Ishikawa (cell line): ENCODE measurements at regions not wholly inside any gene's neighbourhood (a gene's known extent, or its start where the extent isn't known, plus 50 kb on each side); places are given as distances from the start of the nearest gene placed in this dataset.

Experiments
- EP300 ChIP-seq: IDR thresholded peaks from 2 replicates; pipeline ENCODE4 v1.6.1; 2012; ENCODE audit warnings: borderline replicate concordance
- NFIC ChIP-seq: IDR thresholded peaks from 2 replicates; pipeline ENCODE4 v1.6.1; 2012
- TEAD4 ChIP-seq: IDR thresholded peaks from 2 replicates; pipeline ENCODE4 v1.6.1; 2012

- TF ChIP-seq EP300 (no peak), TEAD4 (no peak), NFIC (no peak)
Measured at GRCh38 chr2:5974477-5974876, 282.3 kb downstream of the SOX11 start.
